Lower leg skin (tissue), 3 donors: ENCODE measurements at regions not wholly inside any gene's neighbourhood (a gene's known extent, or its start where the extent isn't known, plus 50 kb on each side); places are given as distances from the start of the nearest gene placed in this dataset.

Source experiments
- POLR2A ChIP-seq, 2 donors: fragments of 450-650 bp; IDR thresholded peaks; one replicate each; pipeline ENCODE4 v1.6.1; 2016 to 2017; ENCODE audit warnings: antibody characterized with exemption in 2 of 2, mild to moderate bottlenecking in 1 of 2, moderate library complexity in 1 of 2
- TF ChIP-seq, protein P1 (sequence below), 3 donors: fragments of 450-650 bp; IDR thresholded peaks; one replicate each; pipeline ENCODE4 v1.5.1; 2016; ENCODE audit warnings: antibody characterized with exemption in 3 of 3, mild to moderate bottlenecking in 3 of 3, moderate library complexity in 2 of 3

DNA sequence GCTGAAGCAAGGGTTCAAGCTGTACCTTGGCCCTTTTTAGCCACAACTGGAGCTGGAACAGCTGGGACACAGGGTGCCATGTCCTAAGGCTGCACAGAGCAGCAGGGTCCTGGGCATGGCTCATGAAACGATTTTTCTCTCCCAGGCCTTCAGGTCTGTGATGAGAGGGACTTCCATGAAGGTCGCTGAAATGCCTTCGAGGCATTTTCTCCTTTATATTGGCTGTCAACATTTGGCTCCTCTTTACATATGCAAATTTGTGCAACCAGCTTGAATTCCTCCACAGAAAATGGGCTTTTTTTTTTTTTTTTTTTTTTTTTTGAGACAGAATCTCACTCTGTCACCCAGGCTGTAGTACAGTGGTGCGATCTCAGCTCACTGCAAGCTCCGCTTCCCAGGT lies 430.8 kb downstream of the PCDH11X start:
- TF ChIP-seq, protein P1, sequence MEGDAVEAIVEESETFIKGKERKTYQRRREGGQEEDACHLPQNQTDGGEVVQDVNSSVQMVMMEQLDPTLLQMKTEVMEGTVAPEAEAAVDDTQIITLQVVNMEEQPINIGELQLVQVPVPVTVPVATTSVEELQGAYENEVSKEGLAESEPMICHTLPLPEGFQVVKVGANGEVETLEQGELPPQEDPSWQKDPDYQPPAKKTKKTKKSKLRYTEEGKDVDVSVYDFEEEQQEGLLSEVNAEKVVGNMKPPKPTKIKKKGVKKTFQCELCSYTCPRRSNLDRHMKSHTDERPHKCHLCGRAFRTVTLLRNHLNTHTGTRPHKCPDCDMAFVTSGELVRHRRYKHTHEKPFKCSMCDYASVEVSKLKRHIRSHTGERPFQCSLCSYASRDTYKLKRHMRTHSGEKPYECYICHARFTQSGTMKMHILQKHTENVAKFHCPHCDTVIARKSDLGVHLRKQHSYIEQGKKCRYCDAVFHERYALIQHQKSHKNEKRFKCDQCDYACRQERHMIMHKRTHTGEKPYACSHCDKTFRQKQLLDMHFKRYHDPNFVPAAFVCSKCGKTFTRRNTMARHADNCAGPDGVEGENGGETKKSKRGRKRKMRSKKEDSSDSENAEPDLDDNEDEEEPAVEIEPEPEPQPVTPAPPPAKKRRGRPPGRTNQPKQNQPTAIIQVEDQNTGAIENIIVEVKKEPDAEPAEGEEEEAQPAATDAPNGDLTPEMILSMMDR (IDR thresholded peaks at IDR 0.05), result no peak
- TF ChIP-seq POLR2A (IDR thresholded peaks at IDR 0.05), result no peak
